SU-DHL-6 (cell line): ENCODE measurements at regions not wholly inside any gene's neighbourhood (a gene's known extent, or its start where the extent isn't known, plus 50 kb on each side); places are given as distances from the start of the nearest gene placed in this dataset.

Source experiments
- EZH2phosphoT487 ChIP-seq: fragments of 200-600 bp; sonication (generic), shearing (Covaris generic); conservative IDR thresholded peaks from 2 replicates; pipeline ENCODE4 v1.6.1; 2018; ENCODE audit warnings: mild to moderate bottlenecking, antibody characterized with exemption, low read length, moderate library complexity, mixed read lengths
- TF ChIP-seq, protein P1 (sequence below): fragments of 200-600 bp; sonication (generic); IDR thresholded peaks from one replicate; pipeline ENCODE4 v1.5.1; 2017; ENCODE audit warnings: antibody characterized with exemption, mild to moderate bottlenecking, low read length, moderate library complexity; ENCODE audit not compliant: insufficient read depth, poor library complexity, severe bottlenecking

DNA sequence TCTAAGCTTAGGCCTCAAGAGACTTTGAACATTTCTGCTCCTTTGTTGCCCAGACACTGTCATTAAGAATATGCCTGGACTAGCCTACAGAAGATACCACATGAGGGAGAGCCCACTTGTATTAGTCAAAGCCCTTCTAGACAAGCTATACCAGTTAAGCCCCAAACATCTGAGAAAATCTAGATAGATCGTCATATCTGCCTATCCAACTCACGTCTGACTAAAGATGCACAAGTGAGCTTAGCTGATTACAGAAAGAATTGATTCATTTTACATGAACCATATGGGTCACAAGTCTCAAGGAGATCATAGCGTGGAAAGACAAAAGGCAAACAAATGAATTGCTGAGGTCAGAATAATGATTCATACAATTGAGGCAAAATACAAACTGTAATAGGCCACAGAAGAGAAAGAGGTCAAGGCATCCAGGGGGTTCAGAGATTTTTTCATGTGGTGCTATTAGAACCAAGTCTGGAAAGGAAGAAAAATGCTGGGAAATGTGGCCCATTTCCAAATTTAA is 1155.5 kb upstream of the TENM4 start:
- TF ChIP-seq, protein P1, sequence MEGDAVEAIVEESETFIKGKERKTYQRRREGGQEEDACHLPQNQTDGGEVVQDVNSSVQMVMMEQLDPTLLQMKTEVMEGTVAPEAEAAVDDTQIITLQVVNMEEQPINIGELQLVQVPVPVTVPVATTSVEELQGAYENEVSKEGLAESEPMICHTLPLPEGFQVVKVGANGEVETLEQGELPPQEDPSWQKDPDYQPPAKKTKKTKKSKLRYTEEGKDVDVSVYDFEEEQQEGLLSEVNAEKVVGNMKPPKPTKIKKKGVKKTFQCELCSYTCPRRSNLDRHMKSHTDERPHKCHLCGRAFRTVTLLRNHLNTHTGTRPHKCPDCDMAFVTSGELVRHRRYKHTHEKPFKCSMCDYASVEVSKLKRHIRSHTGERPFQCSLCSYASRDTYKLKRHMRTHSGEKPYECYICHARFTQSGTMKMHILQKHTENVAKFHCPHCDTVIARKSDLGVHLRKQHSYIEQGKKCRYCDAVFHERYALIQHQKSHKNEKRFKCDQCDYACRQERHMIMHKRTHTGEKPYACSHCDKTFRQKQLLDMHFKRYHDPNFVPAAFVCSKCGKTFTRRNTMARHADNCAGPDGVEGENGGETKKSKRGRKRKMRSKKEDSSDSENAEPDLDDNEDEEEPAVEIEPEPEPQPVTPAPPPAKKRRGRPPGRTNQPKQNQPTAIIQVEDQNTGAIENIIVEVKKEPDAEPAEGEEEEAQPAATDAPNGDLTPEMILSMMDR, result no peak
- TF ChIP-seq EZH2phosphoT487, result no peak
